GM20431 (cell line): ENCODE measurements at regions not wholly inside any gene's neighbourhood (a gene's known extent, or its start where the extent isn't known, plus 50 kb on each side); places are given as distances from the start of the nearest gene placed in this dataset.

ENCODE experiments used
- in situ Hi-C: fragments of 300-500 bp; cut with MseI, MboI; formaldehyde crosslinking; loops from one replicate; pipeline ENCODE4 v1.15.0; 2020; ENCODE audit warnings: low sequenced_read_pairs; ENCODE audit not compliant: unreplicated experiment

DNA sequence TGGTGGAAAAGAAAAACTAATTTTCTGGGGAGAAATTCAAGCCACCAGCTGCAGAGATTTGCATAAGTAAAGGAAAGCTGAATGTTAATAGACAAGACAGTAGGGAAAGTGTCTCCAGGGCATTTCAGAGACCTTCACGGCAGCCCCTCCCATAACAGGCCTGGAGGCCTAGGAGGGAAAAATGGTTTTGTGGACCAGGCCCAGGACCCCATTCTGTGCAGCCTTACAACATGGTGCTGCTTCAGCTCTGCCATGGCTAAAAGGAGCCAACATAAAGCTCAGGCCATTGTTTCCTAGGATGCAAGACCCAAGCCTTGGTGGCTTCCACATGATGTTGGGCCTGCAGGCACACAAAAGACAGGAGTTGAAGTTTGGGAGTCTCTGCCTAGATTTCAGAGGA lies 697.1 kb downstream of the SOCS6 start:
- in situ Hi-C loops = no loop called here

DNA sequence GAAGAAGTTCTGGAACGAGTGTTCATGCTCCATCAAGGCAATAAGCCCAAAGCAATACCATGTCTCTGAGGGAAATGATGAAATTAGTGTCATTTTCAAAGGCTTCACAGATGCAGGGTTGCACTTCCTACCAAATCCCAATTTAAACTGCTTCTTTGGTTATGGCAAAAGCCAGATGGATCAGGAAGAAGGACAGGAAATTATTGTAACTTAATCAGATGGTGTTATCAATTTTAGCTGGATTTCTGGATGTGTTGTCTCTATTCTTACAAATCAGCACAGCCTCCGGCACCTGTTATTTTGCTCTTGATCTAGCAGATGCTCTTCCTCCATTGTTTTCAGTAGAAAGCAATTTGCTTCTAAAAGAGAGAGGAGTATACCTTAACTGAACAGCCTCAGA lies 693.4 kb downstream of the SOCS6 start:
- in situ Hi-C loops = no loop called here

DNA sequence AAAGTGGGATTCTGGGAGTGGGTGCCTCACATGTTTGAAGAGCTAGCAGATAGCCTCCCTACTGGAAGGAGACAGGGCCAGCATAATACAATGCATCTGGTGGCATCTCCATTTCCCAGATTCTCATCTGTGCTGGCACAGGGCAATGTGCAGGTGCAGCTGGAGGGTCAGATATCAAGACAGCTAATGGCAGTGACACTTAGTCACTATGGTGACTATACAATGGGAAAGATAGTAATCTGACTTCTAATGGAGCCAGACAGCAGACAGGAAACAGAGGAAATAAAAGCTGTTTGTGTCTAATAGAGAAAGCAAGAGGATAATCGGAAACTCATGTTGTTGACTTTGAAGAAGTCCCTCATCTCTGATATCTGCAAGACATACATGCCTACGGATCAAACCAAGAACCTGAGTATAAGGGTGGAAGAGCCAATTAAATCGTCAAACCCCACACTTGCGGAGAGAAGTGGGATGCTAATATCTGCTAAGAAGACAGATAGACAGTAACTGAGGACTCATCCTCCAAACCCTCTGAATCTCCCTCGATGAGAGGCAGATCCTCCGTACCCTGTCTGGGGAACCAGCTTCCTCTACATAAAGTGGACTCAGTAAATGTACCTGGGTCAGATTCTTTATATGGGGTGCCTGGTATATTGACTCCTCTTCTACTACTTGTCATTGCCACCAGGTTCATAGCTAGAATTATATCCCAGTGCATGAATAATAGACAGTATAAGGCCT lies 692.7 kb downstream of the SOCS6 start:
- in situ Hi-C loops = no loop called here

DNA sequence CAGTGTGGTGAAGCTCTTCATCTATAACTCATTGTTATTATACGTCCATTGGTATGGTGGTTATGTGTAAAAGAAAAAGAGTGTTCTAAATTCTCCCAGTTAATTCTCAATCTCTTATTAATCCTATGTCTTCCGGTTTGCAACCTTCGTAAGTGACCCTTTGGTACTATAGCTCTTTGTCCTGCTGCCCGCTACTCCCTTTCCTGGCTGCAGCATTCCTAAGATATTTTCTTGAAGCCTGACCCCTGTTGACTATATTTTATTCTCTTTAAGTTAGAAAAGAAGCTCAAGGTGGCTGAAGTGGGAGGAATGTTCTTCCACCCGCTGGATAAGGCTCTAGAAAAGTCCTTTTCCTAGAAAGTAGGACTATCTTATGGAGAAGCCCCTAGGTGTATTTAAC lies 684.8 kb downstream of the SOCS6 start:
- in situ Hi-C loops = no loop called here

DNA sequence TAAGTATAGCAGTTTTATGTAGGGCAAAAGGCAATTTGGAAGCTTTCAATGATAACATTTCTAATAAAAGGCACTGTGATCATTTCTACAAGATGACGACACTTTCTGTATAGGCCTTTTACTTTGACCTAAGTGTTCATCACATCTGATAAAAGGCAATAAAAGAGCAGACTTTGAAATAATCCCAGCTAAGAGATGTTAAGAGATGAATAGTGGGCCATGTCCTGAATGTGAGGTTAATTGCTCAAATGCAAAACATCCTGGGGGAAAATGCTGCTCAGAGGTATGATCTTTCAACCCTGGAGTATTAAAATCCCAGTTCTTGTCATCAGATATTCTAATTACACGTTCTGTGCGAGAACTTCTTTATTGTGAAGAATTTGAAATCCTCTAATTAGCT lies 677.6 kb downstream of the SOCS6 start:
- in situ Hi-C loops = no loop called here

DNA sequence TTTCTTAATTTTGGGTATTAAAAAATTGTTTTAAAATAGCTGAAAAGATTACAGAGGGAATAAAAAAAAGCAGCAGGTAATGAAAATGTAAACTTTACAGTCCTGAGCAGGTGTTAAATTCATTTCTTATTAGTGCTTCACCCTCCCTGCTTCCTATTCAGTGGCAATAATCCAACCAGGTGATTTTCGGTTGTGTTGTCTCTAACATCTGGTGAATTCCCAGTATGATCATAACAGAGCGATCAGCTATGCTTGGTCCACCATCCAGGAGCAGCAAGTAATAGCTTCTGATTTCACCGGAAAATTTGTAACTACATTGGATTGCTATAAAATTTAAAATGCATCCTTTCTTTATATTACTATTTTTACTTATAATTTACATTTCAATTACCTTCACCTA lies 673.1 kb downstream of the SOCS6 start:
- in situ Hi-C loops = no loop called here

DNA sequence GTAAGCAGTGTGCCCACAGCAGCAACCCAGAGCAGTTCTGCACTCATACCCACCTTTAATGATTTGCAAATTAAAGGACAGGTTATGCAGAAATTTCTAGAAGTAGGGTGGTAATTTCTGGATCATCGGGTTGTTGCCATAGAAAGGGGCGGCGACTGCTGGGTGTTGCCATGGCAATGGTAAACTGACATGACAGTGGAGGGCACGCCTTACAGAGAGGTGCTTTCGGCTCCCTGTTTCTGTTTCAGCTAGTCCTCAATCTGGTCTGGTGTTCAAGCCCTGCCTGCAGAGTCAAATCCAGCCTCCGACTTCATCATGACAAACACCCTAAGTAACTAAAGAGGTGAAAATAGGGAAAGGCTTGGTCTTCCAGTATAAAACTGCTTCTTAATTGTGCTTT lies 667.7 kb downstream of the SOCS6 start:
- in situ Hi-C loops = no loop called here

DNA sequence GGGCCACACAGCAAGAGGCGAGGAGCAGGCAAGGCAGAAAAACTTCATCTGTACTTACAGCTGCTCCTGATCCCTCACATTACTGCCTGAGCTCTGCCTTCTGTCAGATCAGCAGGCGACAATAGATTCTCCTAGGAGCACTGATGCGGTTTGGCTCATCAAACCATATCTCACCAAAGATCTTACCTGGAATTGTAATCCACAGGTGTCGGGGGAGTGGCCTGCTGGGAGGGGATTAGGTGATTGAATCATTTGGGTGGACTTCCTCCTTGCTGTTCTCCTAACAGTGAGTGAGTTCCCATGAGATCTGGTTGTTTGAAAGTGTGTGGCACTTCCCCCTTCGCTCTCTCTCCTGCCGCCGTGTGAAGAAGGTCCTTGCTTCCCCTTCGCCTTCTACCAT lies 647.3 kb downstream of the SOCS6 start:
- in situ Hi-C loops = no loop called here

DNA sequence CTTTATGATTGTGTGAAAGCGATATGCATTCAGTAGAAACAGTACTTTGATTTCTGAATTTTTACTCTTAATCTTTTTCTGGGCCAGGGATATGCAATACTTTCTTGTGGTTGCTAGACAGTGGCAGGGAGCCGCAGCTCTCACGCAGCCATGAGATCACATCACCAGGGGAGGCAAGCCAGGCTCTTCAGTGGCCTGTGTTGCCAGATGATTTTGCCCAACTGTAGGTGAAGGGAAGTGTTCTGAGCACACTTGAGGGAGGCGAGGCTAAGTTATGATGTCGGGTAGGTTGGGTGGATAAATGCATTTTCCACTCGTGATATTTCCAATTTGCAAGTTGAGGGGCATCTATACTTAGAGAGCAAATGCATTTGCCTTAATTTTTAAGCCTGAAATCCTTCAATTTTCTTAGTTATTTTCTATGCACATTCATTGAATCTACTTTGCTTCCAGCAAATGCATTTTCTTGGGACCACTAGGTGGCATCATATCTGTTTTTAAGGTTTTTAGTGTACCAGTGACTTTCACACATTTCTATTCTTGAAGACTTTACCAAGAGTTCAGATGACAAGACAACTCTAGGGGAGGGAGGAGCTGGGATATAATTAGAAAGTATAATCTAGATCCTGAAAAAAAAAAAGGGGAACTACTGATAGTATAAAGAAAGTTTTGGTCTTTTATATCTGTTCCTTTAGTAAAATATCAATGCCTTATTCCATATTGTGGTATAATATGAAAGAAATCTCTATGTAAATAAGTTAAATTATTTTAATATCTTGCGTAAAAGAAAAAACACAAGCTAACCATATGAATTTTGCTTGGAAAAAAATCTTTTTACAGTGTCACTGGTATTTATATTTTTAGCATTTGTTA lies 643.3 kb downstream of the SOCS6 start:
- in situ Hi-C loops = no loop called here

DNA sequence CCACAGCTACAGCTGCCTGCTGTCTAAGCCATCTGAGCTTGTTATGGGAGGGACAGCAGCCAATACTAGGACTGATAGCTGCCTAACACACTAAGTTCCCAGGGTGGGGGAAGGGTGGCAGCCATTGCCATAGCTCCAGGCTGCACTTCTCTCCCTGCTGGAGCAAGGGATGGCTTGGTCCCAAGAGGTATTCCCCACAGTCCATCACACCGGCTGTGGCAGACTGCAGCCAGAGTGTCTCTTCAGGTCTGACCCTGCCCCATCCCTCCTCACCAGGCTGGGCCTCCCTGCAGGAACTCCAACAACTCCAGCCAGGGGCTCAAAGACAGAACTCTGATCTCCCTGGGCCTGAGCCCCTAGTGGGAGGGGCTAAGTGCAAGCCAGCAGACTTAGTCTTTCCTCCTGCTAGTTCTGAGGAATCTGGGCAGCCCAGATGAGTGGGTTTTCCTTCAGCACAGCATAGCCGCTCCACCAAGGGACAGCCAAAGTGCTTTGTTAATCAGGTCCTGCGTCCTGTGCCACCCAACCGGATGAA lies 632.1 kb downstream of the SOCS6 start:
- in situ Hi-C loops = no loop called here

DNA sequence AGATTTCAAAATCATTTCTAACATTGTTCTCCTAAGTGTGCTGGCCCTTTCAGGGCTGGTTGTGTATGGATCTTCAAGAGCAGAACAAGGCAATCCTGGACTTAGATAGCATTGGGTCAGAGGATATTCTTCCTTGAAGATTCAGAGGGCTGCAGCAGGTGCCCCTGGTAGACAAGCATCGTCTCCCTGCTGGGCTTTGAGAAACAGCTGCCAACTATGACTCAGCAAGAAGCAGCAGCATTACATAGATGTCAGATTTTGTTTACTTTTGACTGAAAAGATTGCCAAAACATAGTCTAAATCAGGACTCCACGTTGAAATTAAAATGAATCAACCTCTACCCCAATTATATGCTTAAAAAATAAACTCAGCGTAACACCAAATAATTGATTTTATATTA lies 618.8 kb downstream of the SOCS6 start:
- in situ Hi-C loops = no loop called here

DNA sequence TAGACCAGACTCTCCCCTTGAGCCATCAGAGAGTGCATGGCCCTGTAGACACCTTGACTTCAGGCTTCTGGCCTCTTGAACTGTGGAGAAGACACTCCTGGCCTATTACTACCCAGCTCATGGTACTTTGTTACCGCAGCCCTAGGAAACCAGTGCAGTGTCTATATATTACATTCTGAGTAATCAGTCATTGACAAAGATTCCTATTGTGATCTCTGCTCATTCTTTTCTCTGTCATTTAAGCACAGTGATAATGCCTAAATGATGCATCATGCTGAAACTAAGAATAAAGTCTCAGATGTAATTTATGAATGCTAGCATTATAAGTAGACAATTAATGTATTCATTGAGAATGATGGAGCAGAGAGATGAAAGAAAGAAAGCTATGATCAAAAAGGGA lies 603.5 kb downstream of the SOCS6 start:
- in situ Hi-C loops = no loop called here

DNA sequence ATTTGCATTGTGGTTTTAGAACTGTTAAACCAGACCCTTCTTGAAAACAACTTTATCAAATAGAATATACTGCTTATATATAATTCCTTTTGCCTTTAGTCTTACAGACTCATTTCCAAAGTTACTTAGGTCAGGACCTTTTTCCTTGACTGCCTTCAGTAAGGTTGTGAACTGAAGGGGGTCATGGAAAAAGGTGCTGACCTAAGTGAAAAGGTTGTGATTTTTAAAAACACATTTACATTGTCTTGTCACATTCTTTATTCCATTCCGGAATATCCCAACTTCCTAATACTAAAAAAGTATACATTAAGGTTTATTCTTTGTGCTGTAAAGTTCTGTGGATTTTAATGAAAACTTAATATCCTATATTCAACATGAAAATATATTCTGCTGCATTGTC lies 581.4 kb downstream of the SOCS6 start:
- in situ Hi-C loops = no loop called here

DNA sequence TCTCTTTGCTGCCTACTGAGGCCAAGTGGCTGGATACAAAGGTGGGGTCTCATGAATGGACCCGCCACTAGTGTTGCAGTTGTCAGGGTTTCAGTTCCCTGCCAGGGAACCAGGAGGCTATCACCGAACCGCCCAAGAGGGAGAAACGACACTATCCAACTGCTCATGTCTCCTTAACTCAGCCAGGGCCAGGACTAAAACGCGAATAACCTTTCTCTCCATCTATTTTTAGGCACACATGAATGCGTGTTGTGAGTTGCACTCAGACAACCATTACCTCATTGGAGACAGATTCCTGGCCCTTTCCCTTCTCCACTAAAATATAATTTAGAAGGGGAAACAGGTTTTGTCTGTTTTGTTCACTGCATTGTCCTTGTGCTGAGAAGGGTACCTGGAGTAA lies 559.5 kb downstream of the SOCS6 start:
- in situ Hi-C loops = no loop called here

DNA sequence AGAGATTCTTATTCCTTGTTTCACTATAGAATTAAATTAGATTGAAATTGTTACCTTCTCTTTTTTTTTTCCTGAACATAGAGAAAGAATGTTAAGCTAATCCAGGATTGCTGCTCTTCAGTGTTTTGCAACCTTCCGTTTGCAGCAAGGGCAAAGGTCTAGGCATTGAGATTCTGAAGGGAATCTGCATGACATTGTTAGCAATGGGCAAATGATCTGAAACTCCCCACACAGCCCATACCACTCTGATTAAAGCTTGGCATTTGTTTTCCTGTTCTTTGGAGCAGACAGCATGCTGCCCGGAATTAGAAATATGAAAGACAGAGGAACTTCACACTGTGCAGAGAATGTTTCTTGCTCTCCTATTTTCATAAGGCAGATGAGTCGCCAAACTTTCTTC lies 551.8 kb downstream of the SOCS6 start:
- in situ Hi-C loops = no loop called here

DNA sequence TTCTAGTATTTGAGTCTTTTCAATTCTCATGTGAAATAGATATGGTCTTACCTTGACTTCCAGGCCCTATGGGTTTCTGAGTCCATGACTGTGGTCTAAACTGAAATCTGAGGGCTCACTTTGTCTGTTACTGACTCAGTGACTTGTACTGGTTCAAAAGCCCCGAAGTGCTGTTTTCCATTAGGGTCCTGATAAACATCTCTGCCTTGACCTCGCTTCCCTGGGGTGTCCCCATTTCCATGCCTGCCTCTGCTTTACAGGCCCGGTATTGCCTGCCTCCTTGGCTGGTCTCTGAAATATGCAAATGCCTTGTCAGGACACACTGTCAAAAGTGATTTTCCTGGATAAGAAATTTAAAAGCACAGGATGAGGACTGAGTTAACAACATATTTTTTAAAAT lies 538.8 kb downstream of the SOCS6 start:
- in situ Hi-C loops = no loop called here

DNA sequence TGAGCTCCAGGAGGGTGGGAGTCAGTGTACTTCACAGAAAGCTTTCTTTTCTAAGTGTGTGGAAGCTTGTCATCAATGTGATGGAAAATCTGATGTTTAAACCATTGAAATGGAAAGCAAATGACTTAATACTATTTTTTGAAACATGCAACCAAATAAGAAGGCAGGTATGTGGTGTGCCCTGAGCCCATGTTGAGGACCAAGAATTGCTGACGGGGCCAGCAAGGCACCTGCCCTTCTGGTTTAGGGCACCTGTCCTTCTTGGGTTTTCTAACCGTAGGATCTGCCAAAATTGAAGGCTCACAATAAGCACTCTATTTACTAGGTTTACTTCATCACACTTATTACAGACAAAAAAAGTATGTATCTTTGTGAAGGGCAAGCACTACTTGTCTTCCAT lies 537.7 kb downstream of the SOCS6 start:
- in situ Hi-C loops = no loop called here

DNA sequence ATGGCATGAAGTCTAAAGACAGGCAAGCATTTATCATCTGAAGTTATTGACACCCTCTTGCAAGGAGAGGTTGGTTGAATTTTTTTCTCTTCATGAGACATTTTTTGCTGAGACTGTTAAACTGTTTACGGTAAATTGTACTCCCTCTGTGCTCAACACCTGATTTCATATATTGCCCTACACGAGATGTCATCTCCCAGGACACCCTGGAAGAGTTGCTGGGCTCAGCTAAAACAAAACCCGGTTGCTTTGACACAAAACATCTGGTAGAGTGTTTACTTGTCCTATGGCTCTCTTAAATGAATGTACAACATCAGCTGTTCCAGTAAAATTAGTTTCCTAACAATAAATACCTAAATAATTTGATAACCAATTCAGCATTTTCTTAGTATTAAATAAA lies 533.8 kb downstream of the SOCS6 start:
- in situ Hi-C loops = no loop called here

DNA sequence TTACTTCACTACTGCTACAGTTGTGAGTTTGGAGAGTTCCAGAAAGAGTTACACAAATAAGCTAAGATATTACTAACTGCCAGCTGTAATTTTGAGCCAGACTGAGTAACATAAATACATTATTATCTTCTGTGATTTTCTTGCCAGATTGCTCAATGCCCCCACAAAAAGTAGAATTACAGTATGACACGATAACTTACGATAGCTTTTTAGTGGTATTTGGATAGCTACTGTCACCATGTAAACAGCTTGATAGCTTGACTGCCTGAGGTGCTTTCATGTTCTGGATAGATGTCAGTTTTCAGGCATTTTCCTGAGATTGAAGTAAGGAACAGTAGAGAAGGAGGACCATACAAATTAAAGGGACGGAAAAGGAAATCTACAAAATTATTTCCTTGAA lies 533.3 kb downstream of the SOCS6 start:
- in situ Hi-C loops = no loop called here

DNA sequence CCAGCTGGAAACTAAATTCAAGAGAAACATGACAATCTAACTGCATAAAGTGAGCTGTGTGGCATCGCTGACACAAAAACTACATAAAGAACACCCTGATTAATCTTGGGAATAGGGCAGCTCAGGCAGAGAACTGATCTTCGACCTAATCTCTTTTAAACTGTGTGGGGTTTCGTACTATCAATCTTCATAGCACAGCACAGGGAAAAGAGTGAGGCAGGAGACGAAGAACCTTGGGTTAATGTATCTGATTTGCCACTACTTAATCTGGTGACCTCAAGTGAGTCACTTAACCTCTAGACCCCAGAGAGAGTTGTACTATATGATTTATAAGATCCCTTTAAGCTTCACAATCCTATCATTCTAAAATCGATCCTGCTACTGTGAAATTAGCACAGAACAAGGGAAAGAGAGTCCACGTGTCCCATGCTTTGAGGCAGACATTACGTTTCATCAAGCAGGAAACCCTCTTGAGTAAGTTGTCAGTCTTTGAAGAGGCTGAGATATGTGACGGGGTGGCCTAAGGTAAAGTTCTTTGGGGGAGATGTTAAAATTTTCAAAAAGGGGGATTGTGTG lies 519.7 kb downstream of the SOCS6 start:
- in situ Hi-C loops = no loop called here

DNA sequence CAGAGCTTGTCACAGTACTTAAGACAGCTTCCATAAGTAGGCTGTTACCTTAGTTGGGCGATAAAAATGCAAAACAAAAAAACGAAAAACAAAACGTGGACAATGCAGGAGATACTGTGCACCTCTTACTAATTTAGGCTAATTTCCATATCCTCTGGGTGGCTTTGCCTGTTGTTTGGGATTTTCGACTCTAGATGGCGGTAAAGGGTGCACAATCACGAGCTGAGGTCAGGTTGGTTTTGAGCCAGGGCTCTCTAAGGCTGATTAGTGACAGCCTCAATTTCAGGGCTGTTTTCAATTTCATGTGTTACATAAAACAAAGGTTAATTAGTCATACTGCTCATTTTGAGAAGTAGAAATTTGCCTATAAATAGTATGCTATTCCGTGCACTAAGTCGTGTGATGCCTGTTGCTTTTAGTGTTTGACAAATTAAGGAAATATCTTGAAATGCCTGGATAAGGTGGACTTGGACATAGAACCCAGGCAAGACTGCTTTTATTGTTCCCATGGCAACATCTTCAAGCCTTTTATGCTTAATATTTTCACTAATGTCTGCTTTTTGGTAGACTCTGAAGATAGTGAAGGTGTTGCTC lies 493.1 kb downstream of the SOCS6 start:
- in situ Hi-C loops = no loop called here
